Activated gamma-delta T cell (primary cell): ENCODE measurements at regions not wholly inside any gene's neighbourhood (a gene's known extent, or its start where the extent isn't known, plus 50 kb on each side); places are given as distances from the start of the nearest gene placed in this dataset.

ENCODE experiments used
- DNase-seq: peaks from one replicate; lab custom pipeline; 2025; lab: John Stamatoyannopoulos, UW

- no peak for DNase-seq
These were observed 54.5 kb upstream of the CHRNA7 start for GRCh38 chr15:31975830-31976229.

GRCh38 chr15:31977138-31977537 is 53.2 kb upstream of the CHRNA7 start:
- no peak for DNase-seq

- DNase-seq, result no peak
These were observed 52.3 kb upstream of the CHRNA7 start for GRCh38 chr15:31977812-31978661.
